ENCODE measurements at regions not wholly inside any gene's neighbourhood (a gene's known extent, or its start where the extent isn't known, plus 50 kb on each side); places are given as distances from the start of the nearest gene placed in this dataset.
A peak's percentile ranks its signal among the peaks of the same experiment; 100 is the strongest.
"Not testable (repeated sequence)": the region's sequence is repeated elsewhere in the genome, so short reads cannot be mapped to it uniquely, and the experiment has no call there.

DNA sequence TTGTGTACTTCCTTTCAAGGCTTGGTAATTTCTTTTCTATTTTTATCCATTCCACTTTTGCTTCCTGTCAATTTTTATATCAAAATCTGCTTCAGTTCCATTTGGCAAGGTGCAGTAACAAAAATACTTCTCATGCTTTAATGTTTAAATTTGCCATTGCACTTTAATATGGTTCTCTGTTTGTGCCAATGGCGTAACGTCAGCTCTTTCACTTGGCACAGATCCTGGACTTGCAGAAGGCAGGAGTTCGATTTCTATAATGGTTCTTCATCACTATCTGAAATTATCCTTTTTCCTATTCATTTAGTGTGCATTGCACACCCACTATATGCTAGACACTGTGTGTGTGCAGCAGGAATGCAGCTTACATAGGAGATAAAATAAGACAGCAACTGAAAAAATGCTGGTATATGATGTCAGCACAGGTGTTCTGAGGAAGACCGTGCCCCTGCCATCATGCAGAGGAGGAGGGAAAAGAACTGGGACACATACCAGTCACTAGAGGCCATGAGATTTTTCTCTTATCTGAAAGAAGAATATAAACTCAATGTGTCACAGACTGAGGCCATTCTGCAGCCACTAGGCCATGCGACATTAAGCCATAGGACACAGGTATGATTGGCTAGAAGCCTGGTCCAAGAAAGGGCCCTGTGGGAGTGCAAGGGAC, 298.2 kb downstream of the RPAP3 start:
- H3K4me3 ChIP-seq (ENCODE audit: low read depth, low read length): no peak overlapping the region
- TF ChIP-seq, protein P1, sequence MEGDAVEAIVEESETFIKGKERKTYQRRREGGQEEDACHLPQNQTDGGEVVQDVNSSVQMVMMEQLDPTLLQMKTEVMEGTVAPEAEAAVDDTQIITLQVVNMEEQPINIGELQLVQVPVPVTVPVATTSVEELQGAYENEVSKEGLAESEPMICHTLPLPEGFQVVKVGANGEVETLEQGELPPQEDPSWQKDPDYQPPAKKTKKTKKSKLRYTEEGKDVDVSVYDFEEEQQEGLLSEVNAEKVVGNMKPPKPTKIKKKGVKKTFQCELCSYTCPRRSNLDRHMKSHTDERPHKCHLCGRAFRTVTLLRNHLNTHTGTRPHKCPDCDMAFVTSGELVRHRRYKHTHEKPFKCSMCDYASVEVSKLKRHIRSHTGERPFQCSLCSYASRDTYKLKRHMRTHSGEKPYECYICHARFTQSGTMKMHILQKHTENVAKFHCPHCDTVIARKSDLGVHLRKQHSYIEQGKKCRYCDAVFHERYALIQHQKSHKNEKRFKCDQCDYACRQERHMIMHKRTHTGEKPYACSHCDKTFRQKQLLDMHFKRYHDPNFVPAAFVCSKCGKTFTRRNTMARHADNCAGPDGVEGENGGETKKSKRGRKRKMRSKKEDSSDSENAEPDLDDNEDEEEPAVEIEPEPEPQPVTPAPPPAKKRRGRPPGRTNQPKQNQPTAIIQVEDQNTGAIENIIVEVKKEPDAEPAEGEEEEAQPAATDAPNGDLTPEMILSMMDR (IDR thresholded peaks at IDR 0.05; ENCODE audit: insufficient read depth, low read depth, low read length): no peak
- no peak for DNase-seq (ENCODE audit: low read depth)

DNA sequence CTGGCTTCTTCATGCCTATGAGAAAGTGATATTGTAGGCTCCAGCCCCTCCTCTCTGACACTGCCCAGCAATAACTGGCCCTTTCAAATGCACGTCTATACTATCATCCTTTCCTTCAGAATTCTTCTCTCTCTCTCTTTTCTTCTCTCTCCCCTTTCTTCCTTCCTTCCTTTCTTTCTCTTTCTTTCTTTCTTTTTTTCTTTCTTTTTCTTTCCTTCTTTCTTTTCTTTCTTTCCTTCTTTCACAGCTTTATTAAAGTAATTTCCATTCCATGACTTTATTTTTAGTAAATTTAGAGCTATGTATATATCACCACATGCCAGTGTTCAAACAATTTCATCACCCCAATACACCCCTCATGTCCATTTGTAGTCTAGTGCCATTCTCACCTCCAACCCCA, 302.1 kb downstream of the RPAP3 start:
- no peak overlapping the region for H3K4me3 ChIP-seq (ENCODE audit: low read depth, low read length)
- DNase-seq (ENCODE audit: low read depth): no peak
- TF ChIP-seq, protein P1 (IDR thresholded peaks at IDR 0.05; ENCODE audit: insufficient read depth, low read depth, low read length): no peak

DNA sequence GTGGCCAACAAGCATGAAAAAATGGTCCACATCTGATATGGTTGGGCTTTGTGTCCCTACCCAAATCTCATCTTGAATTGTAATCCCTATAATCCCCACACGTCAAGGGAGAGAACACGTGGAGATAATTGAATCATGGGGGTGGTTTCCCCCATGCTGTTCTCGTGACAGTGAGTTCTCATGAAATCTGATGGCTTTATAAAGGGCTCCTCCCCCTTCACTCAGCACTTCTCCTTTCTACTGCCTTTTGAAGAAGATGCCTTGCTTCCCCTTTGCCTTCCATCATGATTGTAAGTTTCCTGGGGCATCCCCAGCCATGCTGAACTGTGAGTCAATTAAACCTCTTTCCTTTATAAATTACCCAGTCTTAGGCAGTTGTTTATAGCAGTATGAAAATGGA, 304.6 kb downstream of the RPAP3 start:
- not testable (repeated sequence) for H3K4me3 ChIP-seq (ENCODE audit: low read depth, low read length); DNase-seq (ENCODE audit: low read depth)

DNA sequence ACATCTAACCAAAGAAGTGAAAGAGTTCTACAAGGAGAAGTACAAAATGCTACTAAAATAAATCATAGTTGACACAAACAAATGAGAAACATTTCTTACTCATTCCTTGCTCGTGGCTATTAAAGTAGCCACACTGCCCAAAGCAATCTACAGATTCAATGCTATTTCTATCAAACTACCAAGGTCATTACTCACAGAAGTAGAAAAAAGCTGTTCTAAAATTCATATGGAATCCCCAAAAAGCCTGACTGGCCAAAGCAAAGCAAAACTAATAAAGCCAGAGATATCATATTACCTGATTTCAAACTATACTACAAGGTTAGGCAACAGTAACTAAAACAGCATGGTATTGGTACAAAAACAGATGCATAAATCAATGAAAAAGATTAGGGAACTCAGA, 305.6 kb downstream of the RPAP3 start:
- no peak overlapping the region for H3K4me3 ChIP-seq (ENCODE audit: low read depth, low read length)

DNA sequence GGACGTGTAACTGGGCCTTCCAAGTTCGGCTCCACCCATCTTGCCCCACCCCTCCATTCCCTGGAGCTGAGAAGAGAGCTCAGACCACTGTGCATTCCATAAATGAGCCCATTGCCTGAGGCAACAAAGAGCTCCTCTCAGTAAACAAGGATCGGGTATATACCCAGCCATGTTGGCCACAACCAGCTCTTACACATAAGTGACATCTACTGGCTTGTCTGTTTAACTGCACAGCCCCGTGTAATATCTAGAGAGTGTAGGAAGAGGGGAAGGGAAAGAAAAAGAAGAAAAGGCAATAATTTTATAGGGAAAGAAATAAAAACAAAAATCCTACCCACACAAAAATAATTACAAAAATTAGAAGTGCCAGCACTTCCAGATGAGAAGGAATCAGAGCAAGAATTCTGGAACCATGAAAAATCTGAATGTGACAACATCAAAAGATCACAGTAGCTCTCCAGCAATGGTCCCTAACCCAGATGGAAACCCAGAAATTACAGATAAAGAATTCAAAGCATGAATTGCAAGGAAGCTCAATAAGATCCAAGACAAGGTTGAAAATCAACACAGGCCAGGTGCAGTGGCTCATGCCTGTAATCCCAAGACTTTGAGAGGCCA, 308.1 kb downstream of the RPAP3 start:
- H3K4me3 ChIP-seq (ENCODE audit: low read depth, low read length): no peak overlapping the region
- TF ChIP-seq, protein P1 (IDR thresholded peaks at IDR 0.05; ENCODE audit: insufficient read depth, low read depth, low read length): peak; percentile 64

More for the DNA sequence above, 305.6 kb downstream of the RPAP3 start:
- TF ChIP-seq, protein P1 (IDR thresholded peaks at IDR 0.05; ENCODE audit: insufficient read depth, low read depth, low read length): no peak
- peak; percentile 52 for DNase-seq (ENCODE audit: low read depth)

DNA sequence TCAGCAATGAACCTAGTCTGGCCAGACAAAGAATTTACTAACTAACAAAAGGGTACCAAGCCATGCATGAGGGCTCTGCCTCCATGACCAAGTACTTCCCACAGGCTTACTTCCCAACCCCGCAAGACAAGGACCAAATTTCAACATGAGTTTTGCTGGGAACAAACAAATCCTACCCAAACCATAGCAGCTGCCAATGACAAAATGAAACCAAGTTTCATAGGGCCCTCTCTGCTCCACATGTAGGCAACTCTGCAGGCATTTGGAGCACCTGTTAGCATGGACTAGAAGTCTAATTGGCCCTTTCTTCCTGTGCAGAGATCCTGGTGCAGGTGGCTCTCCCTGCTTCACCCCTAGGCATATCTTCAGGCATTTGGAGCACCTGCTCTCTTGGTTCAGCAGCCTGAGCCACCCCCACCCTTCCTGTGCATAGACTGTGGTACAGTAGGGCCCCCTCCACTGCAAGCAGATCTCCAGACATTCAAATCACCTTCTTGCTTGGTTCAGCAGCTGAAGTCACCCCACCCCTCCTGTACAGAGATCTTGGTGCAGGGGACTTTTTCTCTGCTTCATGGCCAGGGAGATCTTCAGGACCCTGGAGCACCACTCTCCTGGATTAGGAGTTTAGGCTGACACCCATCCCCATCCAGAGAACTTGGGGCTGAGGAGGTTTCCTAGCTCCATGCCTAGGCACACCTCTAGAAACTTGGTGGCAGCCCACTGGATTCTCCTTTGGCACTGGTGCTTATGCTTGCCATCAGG, 308.7 kb downstream of the RPAP3 start:
- DNase-seq (ENCODE audit: low read depth): no peak
- no peak overlapping the region for H3K4me3 ChIP-seq (ENCODE audit: low read depth, low read length)
- TF ChIP-seq, protein P1 (IDR thresholded peaks at IDR 0.05; ENCODE audit: insufficient read depth, low read depth, low read length): no peak

More for the DNA sequence above, 308.1 kb downstream of the RPAP3 start:
- DNase-seq (ENCODE audit: low read depth): peak; percentile 72

DNA sequence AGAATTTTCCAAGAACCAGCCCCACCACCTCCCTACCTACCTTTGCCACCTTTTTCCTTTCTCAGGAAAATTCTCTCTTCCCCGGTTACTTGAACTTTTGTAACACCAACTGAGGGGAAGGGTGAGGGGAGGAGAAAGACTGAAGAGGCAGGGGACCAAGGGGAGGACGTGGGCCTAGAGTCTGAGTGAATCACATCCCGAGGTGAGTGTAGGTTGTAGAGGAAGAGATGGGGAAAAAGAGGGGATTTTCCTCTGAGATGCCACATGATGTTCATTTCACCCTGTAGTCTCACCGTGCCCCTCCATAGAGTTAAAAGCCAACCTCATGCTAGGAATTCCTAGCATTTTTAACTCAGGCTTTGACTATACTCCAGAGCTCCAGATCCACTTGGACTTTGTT, 311.8 kb downstream of the RPAP3 start:
- H3K4me3 ChIP-seq (ENCODE audit: low read depth, low read length): no peak overlapping the region
- DNase-seq (ENCODE audit: low read depth): no peak
- TF ChIP-seq, protein P1 (IDR thresholded peaks at IDR 0.05; ENCODE audit: insufficient read depth, low read depth, low read length): no peak

All from fibroblast of villous mesenchyme (primary cell).